Stimulated activated CD8-positive, alpha-beta memory T cell treated with anti-CD3 and anti-CD28 coated beads, Interleukin-15, amount 100 ng/mL, for 1 hour (primary cell): ENCODE measurements at regions not wholly inside any gene's neighbourhood (a gene's known extent, or its start where the extent isn't known, plus 50 kb on each side); places are given as distances from the start of the nearest gene placed in this dataset.
"Not testable (repeated sequence)": the region's sequence is repeated elsewhere in the genome, so short reads cannot be mapped to it uniquely, and the experiment has no call there.

Experiments used
- DNase-seq: peaks from one replicate; pipeline ENCODE4 v3.0.0-alpha.2; 2020; ENCODE audit warnings: low read depth

- no peak for DNase-seq
These were observed 424.5 kb downstream of the SOX2 start for GRCh38 chr3:182136008-182136910.

GRCh38 chr3:182138393-182138792 lies 426.7 kb downstream of the SOX2 start:
- DNase-seq = no peak

GRCh38 chr3:182139627-182140357 lies 428.1 kb downstream of the SOX2 start:
- no peak for DNase-seq

- no peak for DNase-seq
These were observed 431.2 kb downstream of the SOX2 start for GRCh38 chr3:182142928-182143327.

- DNase-seq = no peak
These were observed 432.2 kb downstream of the SOX2 start for GRCh38 chr3:182143903-182144302.

GRCh38 chr3:182148360-182148759 lies 436.6 kb downstream of the SOX2 start:
- no peak for DNase-seq

- no peak for DNase-seq
These were observed 437.9 kb downstream of the SOX2 start for GRCh38 chr3:182149594-182149993.

- not testable (repeated sequence) for DNase-seq
These were observed 444.6 kb downstream of the SOX2 start for GRCh38 chr3:182156326-182156725.

GRCh38 chr3:182165234-182165633 lies 453.5 kb downstream of the SOX2 start:
- no peak for DNase-seq

- DNase-seq = no peak
These were observed 460.8 kb downstream of the SOX2 start for GRCh38 chr3:182172534-182172933.

GRCh38 chr3:182178488-182179200 lies 466.9 kb downstream of the SOX2 start:
- no peak for DNase-seq

- DNase-seq = no peak
These were observed 467.9 kb downstream of the SOX2 start for GRCh38 chr3:182179631-182180030.

GRCh38 chr3:182180654-182181385 lies 469.1 kb downstream of the SOX2 start:
- no peak for DNase-seq

- DNase-seq = no peak
These were observed 470.8 kb downstream of the SOX2 start for GRCh38 chr3:182182531-182182968.

GRCh38 chr3:182183716-182184430 lies 472.1 kb downstream of the SOX2 start:
- DNase-seq = no peak

GRCh38 chr3:182185313-182185712 lies 473.6 kb downstream of the SOX2 start:
- no peak for DNase-seq

GRCh38 chr3:182190056-182190455 lies 478.3 kb downstream of the SOX2 start:
- no peak for DNase-seq

GRCh38 chr3:182198345-182198744 lies 486.6 kb downstream of the SOX2 start:
- no peak for DNase-seq

- no peak for DNase-seq
These were observed 489.9 kb downstream of the SOX2 start for GRCh38 chr3:182201456-182202168.

GRCh38 chr3:182212479-182213076 lies 500.9 kb downstream of the SOX2 start:
- no peak for DNase-seq
